ENCODE measurements at regions not wholly inside any gene's neighbourhood (a gene's known extent, or its start where the extent isn't known, plus 50 kb on each side); places are given as distances from the start of the nearest gene placed in this dataset.

DNA sequence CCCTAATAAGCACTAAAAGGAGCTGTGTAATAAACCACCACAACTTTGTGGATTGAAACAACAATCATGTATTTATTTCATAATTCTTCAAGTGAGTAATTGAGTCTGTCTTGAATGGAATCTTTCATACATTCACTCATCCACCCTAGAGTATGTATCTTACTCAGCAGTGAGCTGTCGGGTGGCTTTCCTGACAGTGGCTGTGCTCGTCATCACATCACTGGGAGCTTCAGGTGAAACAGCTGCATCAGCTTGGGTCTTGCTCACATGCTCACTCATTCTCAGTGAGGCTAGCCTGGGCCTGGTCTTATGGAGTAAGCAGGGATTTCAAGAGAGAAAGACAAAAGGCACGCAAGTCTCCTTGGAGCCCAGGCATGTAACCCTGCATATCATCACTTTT, 271.4 kb downstream of the POM121L12 start:
- TF ChIP-seq ELF4 (IDR thresholded peaks at IDR 0.05) (no peak), BHLHE40 (IDR thresholded peaks at IDR 0.05; ENCODE audit: borderline replicate concordance) (no peak), SP1 (IDR thresholded peaks at IDR 0.05) (no peak), FOXM1 (IDR thresholded peaks at IDR 0.05; ENCODE audit: borderline replicate concordance) (no peak), FOXK2 (IDR thresholded peaks at IDR 0.05) (no peak), TARDBP (IDR thresholded peaks at IDR 0.05) (no peak), SUZ12 (IDR thresholded peaks at IDR 0.05) (no peak), ZNF384 (IDR thresholded peaks at IDR 0.05) (no peak), ARNT (IDR thresholded peaks at IDR 0.05) (no peak), L3MBTL2 (conservative IDR thresholded peaks at IDR 0.05) (no peak), HDGF (IDR thresholded peaks at IDR 0.05; ENCODE audit: borderline replicate concordance) (no peak), CTBP1 (IDR thresholded peaks at IDR 0.05; ENCODE audit: borderline replicate concordance) (no peak)
- TF ChIP-seq, protein P1, sequence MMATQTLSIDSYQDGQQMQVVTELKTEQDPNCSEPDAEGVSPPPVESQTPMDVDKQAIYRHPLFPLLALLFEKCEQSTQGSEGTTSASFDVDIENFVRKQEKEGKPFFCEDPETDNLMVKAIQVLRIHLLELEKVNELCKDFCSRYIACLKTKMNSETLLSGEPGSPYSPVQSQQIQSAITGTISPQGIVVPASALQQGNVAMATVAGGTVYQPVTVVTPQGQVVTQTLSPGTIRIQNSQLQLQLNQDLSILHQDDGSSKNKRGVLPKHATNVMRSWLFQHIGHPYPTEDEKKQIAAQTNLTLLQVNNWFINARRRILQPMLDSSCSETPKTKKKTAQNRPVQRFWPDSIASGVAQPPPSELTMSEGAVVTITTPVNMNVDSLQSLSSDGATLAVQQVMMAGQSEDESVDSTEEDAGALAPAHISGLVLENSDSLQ (IDR thresholded peaks at IDR 0.05): no peak
